B cell (primary cell): ENCODE measurements at regions not wholly inside any gene's neighbourhood (a gene's known extent, or its start where the extent isn't known, plus 50 kb on each side); places are given as distances from the start of the nearest gene placed in this dataset.

ENCODE experiments used
- ATAC-seq: fragments of 200-7000 bp; cut with Tn5 transposase; one replicate; pipeline ENCODE4 v1.10.0; 2021; ENCODE audit warnings: low read depth, mild to moderate bottlenecking, moderate number of reproducible peaks, moderate library complexity
- CTCF ChIA-PET: fragments of 350-600 bp; sonication (Branson Sonifier 250); formaldehyde crosslinking; loops from one replicate; lab custom pipeline; 2021; ENCODE audit warnings: antibody characterized with exemption, inconsistent platforms; lab: Charles Lee
- POLR2A ChIA-PET: fragments of 350-600 bp; sonication (Branson Sonifier 250); formaldehyde crosslinking; loops from one replicate; lab custom pipeline; 2021; ENCODE audit warnings: antibody characterized with exemption; lab: Charles Lee
- DNase-seq: peaks from one replicate; pipeline ENCODE4 v3.0.0; 2013
- H2AFZ ChIP-seq: 2 replicates; pipeline ENCODE4 v1.6.1; 2012; ENCODE audit warnings: mild to moderate bottlenecking, low read depth, low read length; ENCODE audit not compliant: insufficient read depth, poor library complexity, severe bottlenecking
- H3K27ac ChIP-seq, 2 donors: 1 replicate in 1 of 2; 2 replicates in 1 of 2; pipeline ENCODE4 v1.5.1; 2012 to 2013; ENCODE audit warnings: low read length in 2 of 2, mild to moderate bottlenecking in 2 of 2, moderate library complexity in 1 of 2
- H3K27me3 ChIP-seq, 4 experiments: fragments of 200-600 bp in 1 of 4; sonication (generic) in 1 of 4; replicated peaks in 1 of 4; 1 replicate in 2 of 4; 2 replicates in 2 of 4; pipeline versions ENCODE4 v1.6.1 to v1.7.0; 2013 to 2016; ENCODE audit warnings: low read length in 3 of 4, mild to moderate bottlenecking in 2 of 4, mixed read lengths in 1 of 4, moderate library complexity in 1 of 4; ENCODE audit not compliant: insufficient read depth in 4 of 4, control insufficient read depth in 3 of 4; ENCODE audit errors: control extremely low read depth in 1 of 4
- H3K36me3 ChIP-seq, 2 experiments: replicated peaks in 1 of 2; 1 replicate in 1 of 2; 2 replicates in 1 of 2; pipeline versions ENCODE4 v1.6.1 to v1.7.1; 2013; ENCODE audit warnings: low read length in 1 of 2; ENCODE audit not compliant: insufficient read depth in 2 of 2, control insufficient read depth in 1 of 2; ENCODE audit errors: control extremely low read depth in 1 of 2, extremely low read depth in 1 of 2
- H3K4me1 ChIP-seq, 2 donors: fragments of 200-600 bp in 1 of 2; sonication (generic) in 1 of 2; 1 replicate in 1 of 2; 2 replicates in 1 of 2; pipeline versions ENCODE4 v1.5.1 to v1.6.1; 2013 to 2017; ENCODE audit warnings: low read length in 2 of 2; ENCODE audit not compliant: control insufficient read depth in 2 of 2, insufficient read depth in 2 of 2
- H3K4me2 ChIP-seq: replicated peaks from 2 replicates; pipeline ENCODE3; 2012; ENCODE audit warnings: mild to moderate bottlenecking, low read depth, low read length; ENCODE audit not compliant: poor library complexity, severe bottlenecking
- H3K4me3 ChIP-seq, 5 experiments: fragments of 200-600 bp in 1 of 5; sonication (generic) in 1 of 5; 1 replicate in 3 of 5; 2 replicates in 2 of 5; pipeline versions ENCODE4 v1.5.1 to v1.7.0; 2011 to 2016; ENCODE audit warnings: low read length in 4 of 5, mild to moderate bottlenecking in 4 of 5, low read depth in 2 of 5, control low read depth in 1 of 5, moderate library complexity in 1 of 5; ENCODE audit not compliant: insufficient read depth in 1 of 5; ENCODE audit errors: control extremely low read depth in 1 of 5, extremely low read depth in 1 of 5
- H3K79me2 ChIP-seq: fragments of 200-600 bp; sonication (generic); one replicate; pipeline ENCODE4 v1.6.0; 2016; ENCODE audit warnings: low read length; ENCODE audit not compliant: control insufficient read depth, insufficient read depth
- H3K9ac ChIP-seq: fragments of 200-600 bp; sonication (generic); 2 replicates; pipeline ENCODE4 v1.6.1; 2017; ENCODE audit warnings: mild to moderate bottlenecking, low read length, moderate library complexity
- H3K9me3 ChIP-seq, 3 donors: one replicate each; pipeline versions ENCODE4 v1.6.1 to v1.7.1; 2013; ENCODE audit warnings: low read length in 2 of 3; ENCODE audit not compliant: control insufficient read depth in 2 of 3, insufficient read depth in 1 of 3; ENCODE audit errors: control extremely low read depth in 1 of 3
- H4K20me1 ChIP-seq: 2 replicates; pipeline ENCODE4 v1.6.0; 2012; ENCODE audit warnings: mild to moderate bottlenecking, low read length; ENCODE audit not compliant: insufficient read depth, control insufficient read depth, poor library complexity, severe bottlenecking
- H3K27ac Mint-ChIP-seq: one replicate; pipeline ENCODE4 v1.8.0; 2021; ENCODE audit warnings: mixed read lengths
- H3K27me3 Mint-ChIP-seq: one replicate; pipeline ENCODE4 v1.8.0; 2021; ENCODE audit warnings: mixed read lengths
- H3K4me1 Mint-ChIP-seq: one replicate; pipeline ENCODE4 v1.8.0; 2021; ENCODE audit warnings: mixed read lengths
- H3K4me3 Mint-ChIP-seq: one replicate; pipeline ENCODE4 v1.8.0; 2021; ENCODE audit warnings: mixed read lengths
- H3K9me3 Mint-ChIP-seq: one replicate; pipeline ENCODE4 v1.8.0; 2022; ENCODE audit warnings: mixed read lengths; ENCODE audit not compliant: insufficient read depth
- EZH2 ChIP-seq: IDR thresholded peaks from 2 replicates; pipeline ENCODE4 v1.6.1; 2012; ENCODE audit warnings: borderline replicate concordance, low read depth, mild to moderate bottlenecking, moderate library complexity, low read length; ENCODE audit not compliant: insufficient read depth, poor library complexity, severe bottlenecking
- WGBS: methylation state at CpG from one replicate; pipeline ENCODE4 v1.1.5; 2013; ENCODE audit warnings: missing lambda C conversion rate; ENCODE audit not compliant: insufficient coverage; 5-methylcytosine and 5-hydroxymethylcytosine counted together
- intact Hi-C: fragments of 100-400 bp; cut with micrococcal nuclease; formaldehyde crosslinking; loops from one replicate; pipeline ENCODE4 v1.10.0; 2022
- TF ChIP-seq, protein P1 (sequence below): fragments of 200-600 bp; IDR thresholded peaks from one replicate; pipeline ENCODE4 v1.8.0; 2022; ENCODE audit warnings: antibody characterized with exemption, mild to moderate bottlenecking

GRCh38 chr1:30596470-30596869, 126.9 kb downstream of the MATN1 start:
- H3K27me3 ChIP-seq = no peaks in the 10 kb centered on the region

DNA sequence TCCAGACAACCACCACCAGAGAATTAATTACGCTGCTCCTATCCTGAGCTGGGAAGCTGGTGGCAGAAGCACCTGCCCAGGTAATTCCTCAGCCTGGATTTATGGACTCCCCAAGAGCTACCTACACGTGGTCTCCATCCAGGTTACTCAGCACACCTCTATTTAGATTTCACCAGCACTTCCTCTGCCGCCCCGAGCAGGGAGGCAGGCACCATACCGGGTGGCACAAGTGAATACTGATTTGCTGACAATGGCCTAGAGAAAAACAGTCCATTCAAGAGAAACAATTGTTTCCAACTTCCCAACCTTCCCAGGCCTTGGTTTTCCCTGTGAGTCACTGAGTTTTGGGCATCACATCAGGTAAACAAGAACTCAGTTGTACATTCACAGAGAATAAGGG, 134.3 kb downstream of the MATN1 start:
- H3K27ac ChIP-seq = no peak overlapping the region
- H3K36me3 ChIP-seq = no peaks in the 10 kb centered on the region
- DNase-seq = no peak
- H3K4me3 ChIP-seq = no peak overlapping the region
- TF ChIP-seq, protein P1, sequence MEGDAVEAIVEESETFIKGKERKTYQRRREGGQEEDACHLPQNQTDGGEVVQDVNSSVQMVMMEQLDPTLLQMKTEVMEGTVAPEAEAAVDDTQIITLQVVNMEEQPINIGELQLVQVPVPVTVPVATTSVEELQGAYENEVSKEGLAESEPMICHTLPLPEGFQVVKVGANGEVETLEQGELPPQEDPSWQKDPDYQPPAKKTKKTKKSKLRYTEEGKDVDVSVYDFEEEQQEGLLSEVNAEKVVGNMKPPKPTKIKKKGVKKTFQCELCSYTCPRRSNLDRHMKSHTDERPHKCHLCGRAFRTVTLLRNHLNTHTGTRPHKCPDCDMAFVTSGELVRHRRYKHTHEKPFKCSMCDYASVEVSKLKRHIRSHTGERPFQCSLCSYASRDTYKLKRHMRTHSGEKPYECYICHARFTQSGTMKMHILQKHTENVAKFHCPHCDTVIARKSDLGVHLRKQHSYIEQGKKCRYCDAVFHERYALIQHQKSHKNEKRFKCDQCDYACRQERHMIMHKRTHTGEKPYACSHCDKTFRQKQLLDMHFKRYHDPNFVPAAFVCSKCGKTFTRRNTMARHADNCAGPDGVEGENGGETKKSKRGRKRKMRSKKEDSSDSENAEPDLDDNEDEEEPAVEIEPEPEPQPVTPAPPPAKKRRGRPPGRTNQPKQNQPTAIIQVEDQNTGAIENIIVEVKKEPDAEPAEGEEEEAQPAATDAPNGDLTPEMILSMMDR = no peak
- TF ChIP-seq EZH2 = no peak
- peaks cover 6% of the 10 kb centered on the region for H3K9me3 Mint-ChIP-seq
- no peaks in the 10 kb centered on the region for H3K4me1 ChIP-seq
- no peak overlapping the region for H2AFZ ChIP-seq
- H3K4me2 ChIP-seq = no peak overlapping the region
- H3K27me3 ChIP-seq = peaks cover 0 to 19% (median 2%) of the 10 kb centered on the region in 4 experiments
- no peak overlapping the region for H3K9ac ChIP-seq
- no peaks in the 10 kb centered on the region for H4K20me1 ChIP-seq
- no peak overlapping the region for H3K4me3 Mint-ChIP-seq
- WGBS = 70% methylated on average over 5 of the region's 5 CpGs
- no peak for ATAC-seq
- no peaks in the 10 kb centered on the region for H3K79me2 ChIP-seq
- peaks cover 56% of the 10 kb centered on the region for H3K27me3 Mint-ChIP-seq
- H3K4me1 Mint-ChIP-seq = no peaks in the 10 kb centered on the region
- POLR2A ChIA-PET = no interaction called here
- no peak overlapping the region for H3K27ac Mint-ChIP-seq
- no peaks in the 10 kb centered on the region for H3K9me3 ChIP-seq
- intact Hi-C loops = no loop called here
- CTCF ChIA-PET = no interaction called here

More at GRCh38 chr1:30596470-30596869, 126.9 kb downstream of the MATN1 start:
- intact Hi-C loops = no loop called here
- POLR2A ChIA-PET = no interaction called here
- ATAC-seq (no peak), DNase-seq (no peak)
- peaks cover 22% of the 10 kb centered on the region for H3K27me3 Mint-ChIP-seq
- Histone ChIP-seq H3K9ac (no peak overlapping the region), H3K36me3 (no peaks in the 10 kb centered on the region), H4K20me1 (no peaks in the 10 kb centered on the region), H3K4me3 (no peak overlapping the region), H3K9me3 (no peaks in the 10 kb centered on the region), H3K4me2 (no peak overlapping the region), H3K27ac (no peak overlapping the region), H2AFZ (no peak overlapping the region), H3K79me2 (no peaks in the 10 kb centered on the region), H3K4me1 (no peaks in the 10 kb centered on the region)
- H3K9me3 Mint-ChIP-seq = peaks cover 3% of the 10 kb centered on the region
- CTCF ChIA-PET = no interaction called here
- no peak overlapping the region for H3K4me3 Mint-ChIP-seq
- no CpG with 5 or more reads among the region's 1 CpG for WGBS
- H3K4me1 Mint-ChIP-seq = no peaks in the 10 kb centered on the region
- no peak for TF ChIP-seq EZH2
- TF ChIP-seq, protein P1 = no peak
- no peak overlapping the region for H3K27ac Mint-ChIP-seq
